Vagina (tissue), 2 donors: ENCODE measurements at regions not wholly inside any gene's neighbourhood (a gene's known extent, or its start where the extent isn't known, plus 50 kb on each side); places are given as distances from the start of the nearest gene placed in this dataset.

Experiments used
- POLR2A ChIP-seq, 2 donors: fragments of 450-650 bp; IDR thresholded peaks; one replicate each; pipeline ENCODE4 v1.6.1; 2017; ENCODE audit warnings: antibody characterized with exemption in 2 of 2, mild to moderate bottlenecking in 2 of 2, moderate library complexity in 2 of 2
- POLR2AphosphoS5 ChIP-seq, 2 donors: sonication (generic); formaldehyde crosslinking; IDR thresholded peaks; one replicate each; pipeline ENCODE4 v1.9.0; 2017; ENCODE audit warnings: antibody characterized with exemption in 2 of 2, mild to moderate bottlenecking in 2 of 2, low read depth in 1 of 2; ENCODE audit not compliant: insufficient read depth in 1 of 2

DNA sequence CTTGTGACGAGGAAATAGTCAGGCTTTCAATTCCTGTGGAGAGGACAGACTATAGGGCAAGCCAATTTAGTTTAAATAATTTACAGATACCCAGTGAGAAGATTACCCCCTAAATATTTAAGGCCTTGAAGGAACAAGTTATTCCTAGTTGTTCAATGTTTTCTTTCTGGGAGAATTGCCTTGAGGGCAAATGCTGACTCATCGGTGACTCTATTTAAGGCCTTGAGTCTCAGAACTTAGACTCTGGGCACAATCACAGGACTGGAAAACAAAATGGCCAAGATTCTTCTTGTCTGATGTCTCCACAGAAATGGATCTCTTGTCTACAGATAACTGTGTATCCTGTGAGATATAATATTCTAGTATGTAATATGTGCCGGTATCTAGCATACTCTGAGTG, 467.1 kb downstream of the SUCLG1 start:
- TF ChIP-seq POLR2AphosphoS5 (IDR thresholded peaks at IDR 0.05; ENCODE audit: insufficient read depth in 1 of 2, low read depth in 1 of 2) (no peak), POLR2A (IDR thresholded peaks at IDR 0.05) (no peak)
